Epithelial cell of esophagus (primary cell): ENCODE measurements at regions not wholly inside any gene's neighbourhood (a gene's known extent, or its start where the extent isn't known, plus 50 kb on each side); places are given as distances from the start of the nearest gene placed in this dataset.

Experiments
- DNase-seq: peaks from one replicate; pipeline ENCODE4 v3.0.0; 2010; ENCODE audit warnings: low read depth
- H3K4me3 ChIP-seq: 2 replicates; pipeline ENCODE4 v1.5.1; 2011; ENCODE audit warnings: mild to moderate bottlenecking, low read length, control low read depth
- CTCF ChIP-seq: IDR thresholded peaks from 2 replicates; pipeline ENCODE4 v1.5.1; 2011; ENCODE audit warnings: low read depth, mild to moderate bottlenecking, low read length, control low read depth, inconsistent platforms; ENCODE audit not compliant: insufficient read depth; ENCODE audit errors: missing control alignments

- no peak overlapping the region for H3K4me3 ChIP-seq
- no peak for DNase-seq
- TF ChIP-seq CTCF = no peak
Observed at GRCh38 chr2:104561251-104561650, 292.7 kb upstream of the POU3F3 start.

- H3K4me3 ChIP-seq = no peak overlapping the region
- no peak for TF ChIP-seq CTCF
- DNase-seq = no peak
Observed at GRCh38 chr2:104562537-104562936, 291.4 kb upstream of the POU3F3 start.

GRCh38 chr2:104563398-104563996 is 290.4 kb upstream of the POU3F3 start:
- no peak for TF ChIP-seq CTCF
- H3K4me3 ChIP-seq = no peak overlapping the region
- DNase-seq = no peak

GRCh38 chr2:104568247-104568646 is 285.7 kb upstream of the POU3F3 start:
- TF ChIP-seq CTCF = no peak
- no peak for DNase-seq
- no peak overlapping the region for H3K4me3 ChIP-seq

GRCh38 chr2:104570259-104570658 is 283.7 kb upstream of the POU3F3 start:
- no peak for TF ChIP-seq CTCF
- DNase-seq = no peak
- no peak overlapping the region for H3K4me3 ChIP-seq

- DNase-seq = no peak
- H3K4me3 ChIP-seq = no peak overlapping the region
- TF ChIP-seq CTCF = no peak
Observed at GRCh38 chr2:104572834-104573233, 281.1 kb upstream of the POU3F3 start.

- H3K4me3 ChIP-seq = no peak overlapping the region
- DNase-seq = no peak
- no peak for TF ChIP-seq CTCF
Observed at GRCh38 chr2:104574367-104574766, 279.5 kb upstream of the POU3F3 start.
